ENCODE measurements at regions not wholly inside any gene's neighbourhood (a gene's known extent, or its start where the extent isn't known, plus 50 kb on each side); places are given as distances from the start of the nearest gene placed in this dataset.

DNA sequence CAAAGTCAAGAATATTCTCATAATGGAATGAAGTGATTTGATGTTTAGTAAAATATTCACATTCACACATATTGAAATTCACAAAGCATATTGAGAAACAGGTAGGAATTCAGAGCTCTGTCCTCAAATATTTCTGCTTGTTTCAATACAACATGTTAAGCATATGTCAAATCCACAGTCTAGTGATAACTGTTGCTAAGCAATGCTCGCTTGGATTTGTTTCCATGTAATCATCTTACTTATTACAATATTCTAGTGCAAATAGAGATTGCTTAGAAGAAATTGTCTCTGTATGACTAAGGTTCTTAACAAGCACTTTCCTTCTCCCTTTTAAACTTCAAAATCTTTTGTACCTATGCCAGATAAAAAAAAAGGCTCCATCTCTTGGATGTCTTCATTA, 995.7 kb downstream of the CDH18 start:
- TF ChIP-seq, protein P1, sequence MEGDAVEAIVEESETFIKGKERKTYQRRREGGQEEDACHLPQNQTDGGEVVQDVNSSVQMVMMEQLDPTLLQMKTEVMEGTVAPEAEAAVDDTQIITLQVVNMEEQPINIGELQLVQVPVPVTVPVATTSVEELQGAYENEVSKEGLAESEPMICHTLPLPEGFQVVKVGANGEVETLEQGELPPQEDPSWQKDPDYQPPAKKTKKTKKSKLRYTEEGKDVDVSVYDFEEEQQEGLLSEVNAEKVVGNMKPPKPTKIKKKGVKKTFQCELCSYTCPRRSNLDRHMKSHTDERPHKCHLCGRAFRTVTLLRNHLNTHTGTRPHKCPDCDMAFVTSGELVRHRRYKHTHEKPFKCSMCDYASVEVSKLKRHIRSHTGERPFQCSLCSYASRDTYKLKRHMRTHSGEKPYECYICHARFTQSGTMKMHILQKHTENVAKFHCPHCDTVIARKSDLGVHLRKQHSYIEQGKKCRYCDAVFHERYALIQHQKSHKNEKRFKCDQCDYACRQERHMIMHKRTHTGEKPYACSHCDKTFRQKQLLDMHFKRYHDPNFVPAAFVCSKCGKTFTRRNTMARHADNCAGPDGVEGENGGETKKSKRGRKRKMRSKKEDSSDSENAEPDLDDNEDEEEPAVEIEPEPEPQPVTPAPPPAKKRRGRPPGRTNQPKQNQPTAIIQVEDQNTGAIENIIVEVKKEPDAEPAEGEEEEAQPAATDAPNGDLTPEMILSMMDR (IDR thresholded peaks at IDR 0.05; ENCODE audit: borderline replicate concordance), result no peak
- H3K36me3 ChIP-seq, result no peaks in the 10 kb centered on the region
- no peaks in the 10 kb centered on the region for H3K27me3 ChIP-seq (ENCODE audit: low read depth)
- H3K27ac ChIP-seq (replicated peaks), result no peak overlapping the region
- DNase-seq, result no peak
- no peak overlapping the region for H3K4me3 ChIP-seq
- intact Hi-C loops (cut with micrococcal nuclease), result no loop called here
- H3K4me1 ChIP-seq, result no peaks in the 10 kb centered on the region
- peaks cover 3% of the 10 kb centered on the region for H3K9me3 ChIP-seq (replicated peaks)

DNA sequence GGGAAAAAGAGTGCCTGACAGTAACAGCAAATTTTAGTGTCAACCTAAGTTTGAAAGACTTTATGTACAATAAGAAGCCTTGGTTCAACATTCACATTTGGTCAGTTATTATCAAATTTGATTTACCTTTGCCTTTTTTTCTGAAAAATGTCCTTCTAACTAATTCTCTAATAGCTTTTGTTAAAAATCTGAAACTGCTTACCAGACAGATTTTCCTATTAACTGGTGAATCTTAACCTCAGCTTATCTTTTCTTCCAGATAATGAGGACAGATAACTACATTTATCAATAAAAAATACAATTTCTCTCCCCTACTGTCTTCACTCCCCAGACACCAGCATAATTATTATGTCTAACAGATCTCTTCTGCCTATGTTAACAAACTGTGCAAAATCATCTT, 988.5 kb downstream of the CDH18 start:
- no peak for DNase-seq
- intact Hi-C loops (cut with micrococcal nuclease), result no loop called here
- H3K27ac ChIP-seq (replicated peaks), result no peak overlapping the region
- H3K9me3 ChIP-seq (replicated peaks), result peaks cover 1% of the 10 kb centered on the region
- H3K27me3 ChIP-seq (ENCODE audit: low read depth), result no peaks in the 10 kb centered on the region
- TF ChIP-seq, protein P1 (IDR thresholded peaks at IDR 0.05; ENCODE audit: borderline replicate concordance), result no peak
- no peaks in the 10 kb centered on the region for H3K4me1 ChIP-seq
- no peak overlapping the region for H3K4me3 ChIP-seq
- no peaks in the 10 kb centered on the region for H3K36me3 ChIP-seq

DNA sequence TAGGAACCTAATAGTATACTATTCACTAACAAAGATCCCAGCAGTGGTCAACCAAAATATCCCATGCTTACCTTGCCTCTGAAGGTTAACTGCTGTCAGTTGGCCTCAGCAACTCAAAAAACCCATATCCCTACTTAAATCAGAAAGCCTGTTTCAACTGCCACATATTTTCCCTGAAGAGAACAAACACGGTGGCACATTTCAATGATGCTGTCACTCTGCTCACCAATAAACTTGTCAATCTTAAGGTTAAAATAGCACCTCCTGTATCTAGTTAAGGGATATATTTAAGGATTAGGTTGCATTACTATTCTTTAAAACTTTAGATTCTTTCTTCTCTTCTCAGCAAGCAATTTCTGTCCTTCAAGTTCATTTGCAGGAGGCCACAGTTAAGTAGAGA, 986.9 kb downstream of the CDH18 start:
- intact Hi-C loops (cut with micrococcal nuclease), result no loop called here
- Histone ChIP-seq H3K4me3 (no peak overlapping the region), H3K27me3 (ENCODE audit: low read depth) (no peaks in the 10 kb centered on the region), H3K4me1 (no peaks in the 10 kb centered on the region), H3K36me3 (no peaks in the 10 kb centered on the region), H3K9me3 (replicated peaks) (no peaks in the 10 kb centered on the region), H3K27ac (replicated peaks) (no peak overlapping the region)
- TF ChIP-seq, protein P1 (IDR thresholded peaks at IDR 0.05; ENCODE audit: borderline replicate concordance), result no peak
- no peak for DNase-seq

DNA sequence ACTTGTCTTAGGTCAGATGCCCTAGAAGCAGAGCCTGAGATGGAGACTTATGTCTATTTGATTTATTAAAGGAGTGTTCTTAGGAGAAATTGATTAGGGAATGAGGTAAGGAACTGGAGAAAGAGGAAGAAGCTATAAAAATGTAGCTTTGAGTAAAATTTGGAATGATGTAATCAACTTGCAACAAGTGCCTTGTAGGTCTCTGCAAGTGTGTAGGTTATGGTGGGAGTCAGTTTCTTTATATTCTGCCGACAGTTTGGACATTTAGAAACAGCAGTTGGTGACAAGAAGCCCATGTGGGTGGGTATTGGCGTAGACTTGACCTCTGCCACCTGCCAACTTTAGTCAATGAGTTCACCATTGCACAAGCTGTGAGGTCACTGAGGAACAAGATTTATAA, 986.5 kb downstream of the CDH18 start:
- no peaks in the 10 kb centered on the region for H3K9me3 ChIP-seq (replicated peaks)
- TF ChIP-seq, protein P1 (IDR thresholded peaks at IDR 0.05; ENCODE audit: borderline replicate concordance), result no peak
- no peak overlapping the region for H3K4me3 ChIP-seq

DNA sequence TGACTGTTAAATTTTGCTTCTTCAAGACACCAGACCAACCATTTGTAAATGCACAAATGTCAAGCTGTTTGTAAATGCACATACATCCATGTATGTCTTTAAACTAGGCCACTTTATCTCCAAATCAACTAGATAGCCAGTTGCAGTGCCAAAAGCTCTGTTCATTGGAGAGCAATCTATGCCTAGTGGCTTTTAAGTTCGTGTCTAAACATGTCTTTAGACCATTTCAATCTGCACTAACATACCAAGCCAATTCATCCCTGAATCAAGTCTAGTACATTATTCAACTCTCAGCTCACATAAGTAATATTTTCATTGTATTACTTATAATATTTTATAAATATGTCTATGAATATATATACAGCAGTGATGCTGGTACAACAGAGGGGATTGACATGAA, 985.9 kb downstream of the CDH18 start:
- H3K36me3 ChIP-seq, result no peaks in the 10 kb centered on the region
- H3K27me3 ChIP-seq (ENCODE audit: low read depth), result no peaks in the 10 kb centered on the region
- no peak for DNase-seq
- H3K27ac ChIP-seq (replicated peaks), result no peak overlapping the region
- intact Hi-C loops (cut with micrococcal nuclease), result no loop called here
- TF ChIP-seq, protein P1 (IDR thresholded peaks at IDR 0.05; ENCODE audit: borderline replicate concordance), result no peak
- no peak overlapping the region for H3K4me3 ChIP-seq
- H3K4me1 ChIP-seq, result no peaks in the 10 kb centered on the region
- H3K9me3 ChIP-seq (replicated peaks), result no peaks in the 10 kb centered on the region

More for the DNA sequence above, 986.5 kb downstream of the CDH18 start:
- intact Hi-C loops (cut with micrococcal nuclease), result no loop called here
- Histone ChIP-seq H3K27me3 (ENCODE audit: low read depth) (no peaks in the 10 kb centered on the region), H3K36me3 (no peaks in the 10 kb centered on the region), H3K4me1 (no peaks in the 10 kb centered on the region), H3K27ac (replicated peaks) (no peak overlapping the region)
- no peak for DNase-seq

DNA sequence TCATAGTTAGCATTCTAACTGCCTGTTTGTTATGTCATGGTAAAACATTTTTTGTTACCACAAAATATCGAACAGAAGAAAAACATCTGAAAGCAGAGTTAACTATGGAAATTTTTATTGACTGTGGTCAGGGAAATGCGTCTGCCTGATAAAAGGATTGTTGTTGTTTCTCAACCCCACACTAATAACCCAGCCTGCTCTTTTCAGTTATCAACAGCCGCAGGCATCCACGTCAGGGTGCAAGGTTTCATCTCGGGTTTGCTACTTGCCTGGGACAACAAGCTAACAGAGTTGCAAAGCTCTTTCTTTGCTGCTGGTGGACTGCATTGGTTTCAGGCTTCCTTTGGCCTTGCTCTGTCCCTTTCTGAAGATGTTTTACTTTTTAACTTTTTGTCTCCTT, 969.2 kb downstream of the CDH18 start:
- TF ChIP-seq, protein P1 (IDR thresholded peaks at IDR 0.05; ENCODE audit: borderline replicate concordance), result no peak
- H3K27ac ChIP-seq (replicated peaks), result no peak overlapping the region
- intact Hi-C loops (cut with micrococcal nuclease), result no loop called here
- no peaks in the 10 kb centered on the region for H3K4me1 ChIP-seq
- H3K27me3 ChIP-seq (ENCODE audit: low read depth), result no peaks in the 10 kb centered on the region
- H3K4me3 ChIP-seq, result no peak overlapping the region
- DNase-seq, result no peak
- peaks cover 8% of the 10 kb centered on the region for H3K9me3 ChIP-seq (replicated peaks)
- H3K36me3 ChIP-seq, result no peaks in the 10 kb centered on the region

All from left ventricle myocardium inferior (tissue), 1 donor.